ENCODE measurements at regions not wholly inside any gene's neighbourhood (a gene's known extent, or its start where the extent isn't known, plus 50 kb on each side); places are given as distances from the start of the nearest gene placed in this dataset.
"Not testable (repeated sequence)": the region's sequence is repeated elsewhere in the genome, so short reads cannot be mapped to it uniquely, and the experiment has no call there.

GRCh38 chr6:102911571-102911970 lies 1518.1 kb downstream of the GRIK2 start:
- ChIA-PET POLR2A (no interaction called here), CTCF (no interaction called here)
- H3K4me2 ChIP-seq (ENCODE audit: insufficient read depth, low read length), result no peak overlapping the region
- peaks cover 2% of the 10 kb centered on the region for H3K9me3 ChIP-seq (replicated peaks; ENCODE audit: control insufficient read depth, insufficient read depth, low read length)
- dilution Hi-C loops (cut with MboI; ENCODE audit: extremely low pct_ligation_motif_present, low sequenced_read_pairs) (no loop called here), intact Hi-C loops (cut with micrococcal nuclease) (no loop called here)
- no peak overlapping the region for H3K9ac ChIP-seq (replicated peaks; ENCODE audit: extremely low read depth, insufficient read depth, low read length)
- TF ChIP-seq CTCF (IDR thresholded peaks at IDR 0.05; ENCODE audit: extremely low read depth in 1 of 2, insufficient read depth in 1 of 2, low read depth in 1 of 2, low read length in 2 of 2) (no peak), MAX (IDR thresholded peaks at IDR 0.05; ENCODE audit: insufficient read depth, insufficient read length) (no peak), FOS (IDR thresholded peaks at IDR 0.05; ENCODE audit: borderline replicate concordance, insufficient read depth, low read length) (no peak), MYC (IDR thresholded peaks at IDR 0.05; ENCODE audit: low read depth, low read length) (no peak), POLR2A (IDR thresholded peaks at IDR 0.05; ENCODE audit: low read depth, low read length) (no peak), POLR2AphosphoS5 (IDR thresholded peaks at IDR 0.05; ENCODE audit: insufficient read depth, low read depth, low read length) (no peak), JUN (IDR thresholded peaks at IDR 0.05; ENCODE audit: borderline replicate concordance, insufficient read depth, insufficient read length, low read depth) (no peak), GATA2 (IDR thresholded peaks at IDR 0.05; ENCODE audit: insufficient read depth, insufficient read length, low read depth, low read length) (no peak), EZH2 (IDR thresholded peaks at IDR 0.05; ENCODE audit: borderline replicate concordance, low read depth, low read length, severe bottlenecking) (no peak)
- no peak for FAIRE-seq
- no peaks in the 10 kb centered on the region for H3K36me3 ChIP-seq (ENCODE audit: control insufficient read depth in 2 of 2, extremely low read depth in 1 of 2, insufficient read depth in 2 of 2, low read length in 2 of 2)
- no peaks in the 10 kb centered on the region for H4K20me1 ChIP-seq (replicated peaks; ENCODE audit: control insufficient read depth, extremely low read depth, insufficient read depth, low read length)
- H3K4me1 ChIP-seq (ENCODE audit: control insufficient read depth, extremely low read depth, insufficient read depth, low read length), result no peaks in the 10 kb centered on the region
- H3K27ac ChIP-seq (ENCODE audit: insufficient read depth, low read depth, low read length), result no peak overlapping the region
- no peak overlapping the region for H3K4me3 ChIP-seq (replicated peaks in 1 of 3; ENCODE audit: insufficient read depth in 1 of 3, low read depth in 1 of 3, low read length in 3 of 3)
- H2AFZ ChIP-seq (ENCODE audit: low read depth, low read length), result no peak overlapping the region
- no TSS peak for BruUV-seq (replicated peaks)
- H3K79me2 ChIP-seq (ENCODE audit: control insufficient read depth, insufficient read depth, low read length), result no peaks in the 10 kb centered on the region
- no peak for DNase-seq (ENCODE audit: low read depth, low spot score)
- no peaks in the 10 kb centered on the region for H3K9me1 ChIP-seq (replicated peaks; ENCODE audit: control insufficient read depth, extremely low read depth, insufficient read depth, low read length)
- H3K27me3 ChIP-seq (ENCODE audit: control insufficient read depth in 2 of 2, insufficient read depth in 2 of 2, low read length in 2 of 2), result no peaks in the 10 kb centered on the region

GRCh38 chr6:102910701-102911139 lies 1517.2 kb downstream of the GRIK2 start:
- H3K79me2 ChIP-seq (ENCODE audit: control insufficient read depth, insufficient read depth, low read length); H3K4me3 ChIP-seq (replicated peaks in 1 of 3; ENCODE audit: insufficient read depth in 1 of 3, low read depth in 1 of 3, low read length in 3 of 3); FAIRE-seq; H3K9me1 ChIP-seq (replicated peaks; ENCODE audit: control insufficient read depth, extremely low read depth, insufficient read depth, low read length); H3K9ac ChIP-seq (replicated peaks; ENCODE audit: extremely low read depth, insufficient read depth, low read length); intact Hi-C loops (cut with micrococcal nuclease); H3K4me2 ChIP-seq (ENCODE audit: insufficient read depth, low read length); H3K9me3 ChIP-seq (replicated peaks; ENCODE audit: control insufficient read depth, insufficient read depth, low read length); H3K27me3 ChIP-seq (ENCODE audit: control insufficient read depth in 2 of 2, insufficient read depth in 2 of 2, low read length in 2 of 2); dilution Hi-C loops (cut with MboI; ENCODE audit: extremely low pct_ligation_motif_present, low sequenced_read_pairs); H3K27ac ChIP-seq (ENCODE audit: insufficient read depth, low read depth, low read length); H2AFZ ChIP-seq (ENCODE audit: low read depth, low read length); H3K36me3 ChIP-seq (ENCODE audit: control insufficient read depth in 2 of 2, extremely low read depth in 1 of 2, insufficient read depth in 2 of 2, low read length in 2 of 2); H3K4me1 ChIP-seq (ENCODE audit: control insufficient read depth, extremely low read depth, insufficient read depth, low read length); CTCF ChIA-PET; POLR2A ChIA-PET; H4K20me1 ChIP-seq (replicated peaks; ENCODE audit: control insufficient read depth, extremely low read depth, insufficient read depth, low read length); DNase-seq (ENCODE audit: low read depth, low spot score); BruUV-seq (replicated peaks): not testable (repeated sequence)

Measured in endothelial cell of umbilical vein (primary cell).